ENCODE measurements at regions not wholly inside any gene's neighbourhood (a gene's known extent, or its start where the extent isn't known, plus 50 kb on each side); places are given as distances from the start of the nearest gene placed in this dataset.
"Not testable (repeated sequence)": the region's sequence is repeated elsewhere in the genome, so short reads cannot be mapped to it uniquely, and the experiment has no call there.

DNA sequence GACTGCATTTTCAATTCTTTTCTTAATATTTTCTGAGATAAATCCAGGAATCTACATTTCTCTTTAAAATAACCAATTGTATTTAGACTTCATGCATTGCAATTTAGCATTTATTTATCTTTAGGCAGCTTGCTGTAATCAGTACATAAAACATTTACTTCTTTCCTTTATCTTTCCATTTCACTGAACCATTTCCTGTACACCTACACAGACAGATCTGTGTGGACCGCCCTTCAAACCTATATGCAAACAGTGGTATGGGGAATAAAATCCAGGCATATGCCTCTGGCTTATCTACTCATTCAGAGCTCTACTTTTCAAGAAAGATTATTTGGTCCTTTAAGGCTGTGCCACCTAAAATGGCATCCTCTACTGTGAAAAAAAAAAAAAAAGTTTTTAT is 640.0 kb downstream of the MAT2B start:
- DNase-seq, result no peak

DNA sequence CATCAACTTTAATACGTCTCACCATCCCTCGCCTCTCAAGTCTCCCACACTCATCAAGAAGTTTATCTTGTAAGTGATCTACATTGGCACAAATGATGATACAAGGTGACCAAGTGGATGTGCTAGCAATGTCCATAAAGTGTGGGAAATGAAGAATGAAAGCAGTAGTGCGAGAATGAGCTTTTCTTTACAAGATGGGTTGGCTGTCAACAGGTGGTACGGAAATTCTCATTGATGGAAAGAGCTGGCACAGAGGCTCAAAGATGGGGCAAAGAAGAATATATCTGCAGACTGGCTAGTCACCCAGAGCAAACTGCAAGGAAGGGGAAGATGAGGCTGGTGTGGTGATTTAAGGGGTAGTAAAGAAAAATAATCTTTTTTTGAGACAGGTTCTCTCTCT is 640.8 kb downstream of the MAT2B start:
- DNase-seq, result no peak

DNA sequence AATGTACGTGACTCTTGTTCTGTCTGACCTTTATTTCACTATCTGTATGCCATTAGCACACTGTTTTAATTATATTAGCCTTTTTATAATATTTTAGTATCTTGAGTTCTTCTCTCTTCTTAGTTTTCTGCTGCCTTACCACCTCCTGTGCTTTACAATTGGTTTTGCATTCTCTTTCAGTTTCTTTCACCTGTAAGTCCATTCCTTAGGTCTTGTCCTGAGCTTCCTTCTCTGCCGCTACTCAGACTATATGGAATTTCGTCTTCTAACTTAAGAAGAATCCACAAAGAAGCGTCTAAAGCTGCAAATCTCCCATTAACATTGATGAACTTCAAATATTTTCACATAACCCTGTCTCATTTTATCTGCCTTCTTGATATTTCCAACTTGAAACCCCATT is 642.9 kb downstream of the MAT2B start:
- no peak for DNase-seq

DNA sequence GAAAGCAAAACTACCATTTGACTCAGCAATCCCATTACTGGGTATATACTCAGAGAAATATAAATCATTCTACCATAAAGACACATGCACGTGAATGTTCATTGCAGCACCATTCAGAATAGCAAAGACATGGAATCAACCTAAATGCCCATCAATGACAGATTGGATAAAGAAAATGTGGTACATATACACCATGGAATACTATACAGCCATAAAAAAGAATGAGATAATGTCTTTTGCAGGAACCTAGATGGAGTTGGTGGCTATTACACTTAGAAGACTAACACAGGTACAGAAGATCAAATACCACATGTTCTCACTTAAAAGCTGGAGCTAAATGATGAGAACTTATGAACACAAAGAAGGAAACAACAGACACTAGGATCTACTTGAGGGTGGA is 647.1 kb downstream of the MAT2B start:
- DNase-seq, result not testable (repeated sequence)

DNA sequence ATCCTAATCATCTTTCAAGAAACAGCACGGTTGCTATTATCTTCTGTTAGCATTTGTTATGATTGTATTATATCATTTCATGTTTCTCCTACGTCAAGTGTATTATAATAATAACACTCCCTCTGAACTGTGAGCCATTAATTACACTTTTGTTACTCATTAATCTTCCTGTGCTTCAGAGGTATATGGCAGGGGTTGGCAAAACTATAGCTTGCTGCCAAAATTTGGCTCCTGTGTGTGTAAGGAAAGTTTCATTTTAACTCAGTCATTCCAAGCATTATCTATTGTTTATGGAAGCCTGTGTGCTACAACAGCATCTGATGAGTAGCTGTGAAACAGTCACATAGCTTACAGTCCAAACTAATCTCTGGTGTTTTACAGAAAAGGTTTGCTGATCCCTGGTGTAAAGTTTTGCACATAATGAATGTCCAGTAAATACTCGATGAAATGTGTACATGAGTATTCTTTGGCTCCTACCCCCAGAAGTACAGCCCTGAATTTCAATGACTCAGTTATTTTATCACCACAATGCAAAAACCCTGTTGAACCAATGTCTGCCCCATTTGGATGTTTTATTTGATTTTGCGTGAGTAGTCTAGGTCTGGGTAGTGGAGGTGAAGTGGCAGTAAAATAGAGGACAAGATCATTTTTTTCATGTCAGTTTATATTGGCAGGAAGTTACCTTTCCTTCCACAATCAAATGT is 648.2 kb downstream of the MAT2B start:
- DNase-seq, result no peak

DNA sequence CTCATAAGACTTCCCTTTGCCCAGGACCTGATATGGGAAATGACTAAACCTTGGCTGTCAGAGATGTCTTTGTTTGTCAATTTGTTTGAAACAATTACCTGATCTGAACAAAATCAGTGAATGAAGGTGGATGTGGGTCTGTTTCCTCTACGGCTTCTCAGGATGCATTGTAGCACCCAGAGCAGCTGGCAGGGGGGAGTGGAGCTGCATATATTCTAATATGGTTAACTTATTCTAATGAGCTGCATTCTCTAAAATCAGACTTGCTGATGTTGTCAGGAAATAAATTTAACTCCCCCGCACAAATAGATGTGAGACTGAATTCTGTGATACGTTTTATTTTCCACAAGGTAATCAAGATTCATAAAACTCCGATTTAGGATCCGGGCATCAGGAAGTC is 665.4 kb downstream of the MAT2B start:
- no peak for DNase-seq

DNA sequence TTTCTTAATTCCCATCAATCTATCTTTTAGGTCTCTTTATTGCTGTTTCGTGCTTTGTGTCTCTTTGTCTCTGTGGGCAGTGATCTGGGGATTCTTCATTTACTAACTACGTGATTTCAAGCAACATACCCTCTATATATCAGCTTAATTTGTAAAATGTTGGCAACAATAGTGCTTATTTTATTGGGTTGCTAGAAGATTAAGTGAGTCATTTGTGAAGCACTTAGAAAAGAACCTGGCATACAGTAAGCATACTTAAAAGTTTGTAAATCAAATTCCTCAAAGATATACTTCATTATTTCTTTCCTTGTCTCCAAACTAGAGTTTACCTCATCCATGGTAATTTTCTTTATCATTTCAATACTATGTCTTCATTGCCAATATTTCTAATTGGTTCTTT is 669.7 kb downstream of the MAT2B start:
- DNase-seq, result no peak

DNA sequence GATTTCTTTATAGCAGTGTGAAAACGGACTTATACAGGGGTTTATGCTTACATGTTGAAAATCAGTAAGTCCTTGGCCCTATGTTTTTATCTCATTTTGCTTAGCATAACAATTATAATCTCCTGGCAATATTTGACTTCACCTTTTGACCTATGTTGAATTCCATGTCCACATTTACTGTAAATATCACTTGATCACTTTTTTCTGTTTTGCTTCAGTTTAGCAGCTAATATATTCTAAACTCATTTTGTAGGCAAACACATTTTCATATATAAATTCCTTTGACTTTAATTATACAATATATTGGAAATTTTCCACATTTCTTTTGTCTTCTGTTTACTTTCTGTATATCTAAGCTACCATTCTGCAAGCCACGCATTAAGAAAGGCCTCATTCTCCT is 674.0 kb downstream of the MAT2B start:
- no peak for DNase-seq

DNA sequence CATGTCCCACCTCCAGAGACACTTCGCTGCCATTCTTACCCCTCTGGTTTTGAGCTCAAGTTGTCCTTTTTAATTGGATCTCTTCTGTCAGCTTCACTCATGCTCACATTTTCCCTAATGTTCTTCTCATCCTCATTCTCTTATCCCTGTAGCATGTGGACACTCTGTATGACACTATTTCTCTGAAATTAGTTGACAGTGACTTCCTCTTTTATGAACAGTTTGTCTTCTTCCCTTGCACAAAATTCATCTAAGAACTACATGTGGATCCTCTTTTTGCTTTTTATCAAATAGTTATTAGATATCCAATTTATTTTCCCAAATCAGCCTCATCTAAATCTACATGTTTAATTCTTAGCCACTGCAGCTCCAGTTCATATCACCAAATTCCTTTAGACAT is 676.2 kb downstream of the MAT2B start:
- DNase-seq, result no peak

DNA sequence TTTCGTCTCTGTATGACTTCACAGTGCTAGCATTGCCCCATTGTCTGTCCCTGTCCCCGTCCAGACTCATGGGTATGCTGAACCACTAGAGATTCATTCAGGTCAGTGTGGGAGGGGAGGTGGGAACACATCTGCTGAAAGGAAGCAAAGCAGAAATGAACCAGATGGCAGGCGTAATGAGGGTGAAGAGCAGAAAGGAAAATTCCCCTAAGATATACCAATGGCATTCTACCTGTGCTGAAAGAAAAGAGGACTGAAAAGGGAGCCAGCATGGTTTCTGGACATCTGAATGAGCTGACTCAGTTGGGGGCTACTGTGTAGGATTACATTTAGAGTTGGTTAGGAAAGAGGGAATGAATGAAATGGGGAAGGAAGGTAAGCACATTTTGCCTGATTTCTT is 678.7 kb downstream of the MAT2B start:
- DNase-seq, result no peak

DNA sequence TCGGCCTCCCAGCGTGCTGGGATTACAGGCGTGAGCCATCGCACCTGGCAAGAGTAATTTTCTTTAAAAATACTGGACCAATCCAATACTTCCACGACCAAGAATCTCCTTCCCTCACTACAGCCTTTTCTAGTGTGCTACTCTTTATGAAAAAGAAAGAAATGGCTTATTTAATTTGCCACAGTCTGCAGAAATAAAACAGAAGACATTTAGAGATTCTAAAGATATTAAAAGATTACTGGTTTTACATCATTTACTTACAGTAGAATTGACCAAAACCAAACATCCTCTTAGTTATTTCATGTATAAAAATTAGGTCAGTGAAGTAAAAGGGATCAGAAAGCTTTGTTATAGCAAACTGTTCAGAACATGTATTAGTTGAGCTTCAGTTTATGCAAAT is 679.6 kb downstream of the MAT2B start:
- no peak for DNase-seq

DNA sequence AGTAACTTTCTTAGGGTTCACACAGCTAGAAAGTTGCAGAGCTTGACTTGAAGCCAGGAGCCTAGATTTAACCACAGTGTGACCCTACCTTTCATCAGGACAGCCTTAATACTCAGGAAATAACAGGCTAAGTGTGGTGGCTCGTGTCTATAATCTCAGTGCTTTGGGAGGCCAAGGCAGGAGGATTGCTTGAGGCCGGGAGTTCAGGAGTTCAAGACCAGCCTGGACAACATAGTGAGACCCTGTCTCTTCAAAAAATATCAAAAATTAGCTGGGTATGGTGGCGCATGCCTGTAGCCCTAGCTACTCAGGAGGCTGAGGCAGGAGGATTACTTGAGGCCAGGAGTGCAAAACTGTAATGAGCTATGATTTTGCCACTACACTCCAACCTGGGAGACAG is 681.1 kb downstream of the MAT2B start:
- DNase-seq, result no peak

DNA sequence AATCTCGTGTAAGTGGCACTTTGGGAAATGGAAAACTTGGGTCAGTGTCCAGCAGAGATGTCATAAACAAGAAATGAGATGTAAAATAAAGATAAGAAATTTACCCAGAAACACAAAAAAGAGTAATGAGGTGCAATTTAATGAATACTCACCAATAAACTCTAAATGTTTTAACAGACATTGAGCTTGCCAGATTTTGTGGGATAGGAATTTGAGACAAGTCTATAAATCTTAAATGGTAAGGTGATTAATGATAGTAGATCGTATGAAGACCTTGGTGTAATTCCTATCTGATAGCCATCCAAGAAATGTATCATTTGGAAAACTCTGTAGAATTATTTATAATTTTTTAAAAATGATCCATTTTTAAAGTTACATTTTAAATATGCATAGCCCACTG is 682.4 kb downstream of the MAT2B start:
- DNase-seq, result no peak

DNA sequence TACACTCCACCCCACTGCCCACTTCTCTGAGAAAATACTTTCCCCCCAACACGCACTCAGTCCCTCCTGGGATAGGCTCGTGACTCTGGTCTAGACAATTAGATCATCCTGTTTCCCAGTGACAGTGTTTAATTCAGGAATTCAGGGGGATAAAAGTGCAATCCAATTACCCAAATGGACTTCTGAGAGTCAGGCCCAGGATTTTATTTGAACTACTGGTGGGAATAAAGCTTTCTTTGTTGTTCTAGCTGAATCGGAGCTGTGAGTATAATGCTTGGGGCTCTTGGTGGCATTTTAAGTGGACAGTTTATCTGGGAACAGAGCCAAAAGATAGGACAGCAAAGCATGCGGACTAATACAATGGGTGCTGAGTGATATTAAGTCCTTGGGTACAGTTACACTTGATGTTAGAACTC is 683.3 kb downstream of the MAT2B start:
- peak; percentile 50 for DNase-seq

DNA sequence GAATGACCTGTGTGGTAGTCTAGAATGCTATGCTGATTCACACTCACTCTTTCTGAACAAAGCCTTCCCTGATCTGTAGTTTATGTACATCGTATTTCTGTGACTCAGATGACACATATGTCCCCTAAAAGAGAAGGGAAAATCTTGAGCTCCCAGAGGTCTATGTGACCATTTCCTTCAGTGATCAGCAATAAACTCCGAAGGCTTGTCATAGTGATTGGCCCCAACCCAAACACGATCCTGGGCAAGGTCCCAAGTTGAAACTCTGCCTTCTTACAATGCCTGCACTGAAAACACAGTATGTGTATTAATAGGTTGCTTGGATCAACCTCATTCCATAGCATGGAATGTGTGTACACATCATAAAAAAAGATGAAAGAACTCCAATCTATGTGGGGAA is 685.8 kb downstream of the MAT2B start:
- no peak for DNase-seq

DNA sequence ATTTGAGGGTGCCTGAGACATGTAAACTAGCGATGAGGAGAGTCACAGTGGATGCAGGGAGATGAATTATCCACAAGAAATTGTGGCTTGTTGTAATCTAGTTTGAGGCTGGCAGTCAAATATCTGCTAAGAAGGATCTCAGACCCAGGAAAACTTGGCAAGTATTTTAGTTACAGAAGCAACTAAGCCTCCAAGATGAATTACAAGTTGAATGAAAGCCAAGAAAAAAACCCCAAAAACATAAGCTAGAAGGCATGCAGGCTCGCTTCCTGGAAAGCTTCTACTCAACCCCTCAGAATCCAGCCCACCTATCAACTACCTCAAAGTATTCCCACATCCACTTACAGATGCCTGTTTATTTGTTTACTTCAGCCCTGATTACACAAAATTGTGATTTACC is 696.9 kb downstream of the MAT2B start:
- DNase-seq, result no peak

DNA sequence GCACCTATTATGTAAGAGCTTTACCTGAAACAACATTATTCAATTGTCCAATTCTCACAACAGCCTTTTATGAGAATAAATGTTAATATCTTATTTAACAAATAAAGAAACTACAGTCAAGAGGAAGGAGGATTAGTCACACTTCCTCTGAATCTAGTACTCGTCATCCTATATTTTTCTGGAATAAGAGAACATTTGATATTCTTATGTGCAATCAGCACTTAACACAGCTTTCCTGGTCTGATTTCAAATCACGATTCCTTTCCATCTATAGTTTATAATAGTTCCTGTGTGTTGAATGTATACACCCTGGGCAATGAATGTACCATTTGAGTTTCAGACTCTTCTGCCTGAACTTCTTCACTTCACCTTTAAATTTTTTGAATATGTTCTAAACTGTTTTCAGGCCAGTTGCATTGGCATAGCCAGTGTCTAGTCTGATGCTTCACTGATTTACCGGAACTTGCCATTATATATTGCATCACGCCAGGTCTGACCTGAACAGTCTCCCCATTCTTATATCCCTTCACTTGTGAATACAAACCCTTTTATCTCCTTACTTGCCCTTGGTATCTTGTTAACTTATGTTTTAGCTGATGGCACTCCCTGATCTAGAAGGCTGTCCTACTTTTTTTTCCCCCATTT is 698.3 kb downstream of the MAT2B start:
- DNase-seq, result no peak

DNA sequence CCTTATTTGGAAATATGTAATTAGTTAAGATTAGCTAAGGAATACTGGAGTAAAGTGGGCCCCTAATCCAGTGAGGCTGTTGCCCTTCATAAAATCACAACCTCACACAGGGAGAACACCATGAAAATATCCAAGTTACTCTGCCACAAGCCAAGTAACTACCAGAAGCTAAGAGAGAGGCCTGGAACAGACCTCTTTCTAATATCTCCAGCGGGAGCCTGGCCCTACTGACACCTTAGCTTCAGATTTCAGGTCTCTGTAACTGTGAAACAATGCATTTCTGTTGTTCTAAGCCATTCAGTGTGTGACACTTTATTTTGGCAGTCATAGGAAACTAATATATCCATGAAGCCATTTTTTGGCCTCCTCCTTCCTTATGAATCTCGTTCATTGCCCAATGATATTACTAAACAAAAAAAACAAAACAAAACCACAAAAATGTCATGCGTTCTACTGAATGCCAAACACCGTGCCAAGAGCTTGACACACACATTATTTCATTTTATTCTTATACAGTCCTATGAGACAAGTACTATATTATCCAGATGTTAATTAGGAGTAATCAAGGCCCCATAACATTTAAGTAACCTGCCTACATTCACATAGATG is 699.0 kb downstream of the MAT2B start:
- no peak for DNase-seq

DNA sequence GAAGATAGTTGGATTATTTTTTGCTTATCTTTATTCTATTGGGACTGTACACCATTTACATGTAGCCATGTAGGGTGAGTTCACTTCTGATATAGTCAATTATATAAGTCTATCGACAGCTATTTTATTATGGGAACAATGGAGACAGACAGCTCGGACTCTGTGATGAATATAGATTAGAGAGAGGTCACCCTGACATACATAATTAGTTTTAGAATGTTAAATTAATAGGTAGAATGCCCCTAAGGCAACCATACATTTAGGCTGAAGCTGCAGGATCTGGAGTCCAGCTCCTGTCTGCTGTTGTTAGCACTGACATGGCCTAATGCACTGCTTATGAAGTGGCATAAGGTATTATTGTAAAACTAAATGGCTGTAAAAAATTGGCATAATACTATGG is 700.8 kb downstream of the MAT2B start:
- DNase-seq, result no peak

DNA sequence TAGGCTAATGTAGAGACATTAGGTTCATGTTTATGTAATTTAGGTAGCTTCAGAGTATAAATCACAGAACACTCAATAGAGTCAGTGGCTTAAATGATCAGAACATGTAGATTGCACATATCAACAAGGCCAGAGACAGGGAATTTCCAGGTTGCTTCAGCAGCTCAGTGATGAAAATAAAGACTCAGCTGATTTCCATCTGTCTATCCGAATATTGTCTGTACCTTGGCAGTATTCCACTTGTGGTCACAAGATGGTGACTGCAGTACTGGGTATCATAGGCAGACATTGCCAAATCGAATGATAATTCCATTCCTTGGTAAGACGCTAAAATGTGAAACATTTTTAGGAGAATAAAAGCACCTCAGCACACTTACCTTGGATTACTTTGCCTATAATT is 702.2 kb downstream of the MAT2B start:
- no peak for DNase-seq

DNA sequence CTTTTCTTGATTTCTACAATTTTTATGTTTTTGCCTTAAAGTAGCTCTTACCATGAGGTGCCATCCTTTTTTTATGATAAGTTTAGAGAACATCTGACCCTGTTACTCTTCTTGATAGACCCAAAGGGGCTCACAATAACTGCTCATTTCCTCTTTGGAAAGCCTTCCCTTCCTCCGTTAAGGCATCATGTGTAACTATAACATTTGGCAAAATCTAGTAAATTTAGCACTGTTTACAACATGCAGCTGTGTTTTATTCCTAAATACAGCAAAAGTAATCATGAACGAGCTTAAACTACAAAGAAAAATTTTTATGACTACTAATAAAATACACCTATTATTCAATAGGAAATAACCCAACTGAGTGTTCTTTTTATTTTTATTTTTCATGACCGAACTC is 705.1 kb downstream of the MAT2B start:
- DNase-seq, result no peak

DNA sequence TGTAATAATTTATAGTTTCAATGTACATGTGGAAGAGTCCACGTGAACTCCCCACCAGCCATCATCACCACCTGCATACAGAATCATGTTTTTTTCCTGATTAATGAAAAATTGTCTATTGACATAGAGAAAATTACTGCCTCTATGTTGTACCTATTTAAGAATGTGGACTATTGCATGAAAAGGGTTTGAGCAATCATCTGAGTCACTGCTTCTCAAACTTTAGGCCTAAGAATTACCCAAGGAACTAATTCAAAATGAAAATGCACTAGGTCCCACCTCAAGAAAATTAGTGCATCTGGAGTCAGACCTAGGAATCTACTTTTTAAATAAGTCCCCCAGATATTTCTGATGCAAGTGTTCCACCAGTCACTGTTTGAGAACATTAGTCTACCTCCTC is 709.3 kb downstream of the MAT2B start:
- DNase-seq, result no peak

DNA sequence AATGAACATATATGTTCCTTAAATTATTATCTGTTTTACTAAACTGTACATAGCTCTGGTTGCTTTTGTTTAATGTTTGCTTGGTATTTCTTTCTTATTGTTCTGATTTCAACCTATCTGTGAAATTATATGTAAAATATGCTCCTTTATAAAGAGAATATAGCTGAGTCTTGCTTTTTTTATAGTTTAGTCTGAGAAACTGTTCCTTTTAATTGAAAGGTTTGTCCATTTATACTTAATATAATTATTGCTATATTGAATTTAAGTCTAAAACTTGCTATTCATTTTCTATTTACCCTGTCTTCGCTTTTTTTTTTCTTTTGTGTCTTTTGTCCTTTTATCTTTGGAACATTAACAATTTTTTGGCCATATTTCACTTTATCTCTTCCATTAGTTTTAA is 712.0 kb downstream of the MAT2B start:
- no peak for DNase-seq

DNA sequence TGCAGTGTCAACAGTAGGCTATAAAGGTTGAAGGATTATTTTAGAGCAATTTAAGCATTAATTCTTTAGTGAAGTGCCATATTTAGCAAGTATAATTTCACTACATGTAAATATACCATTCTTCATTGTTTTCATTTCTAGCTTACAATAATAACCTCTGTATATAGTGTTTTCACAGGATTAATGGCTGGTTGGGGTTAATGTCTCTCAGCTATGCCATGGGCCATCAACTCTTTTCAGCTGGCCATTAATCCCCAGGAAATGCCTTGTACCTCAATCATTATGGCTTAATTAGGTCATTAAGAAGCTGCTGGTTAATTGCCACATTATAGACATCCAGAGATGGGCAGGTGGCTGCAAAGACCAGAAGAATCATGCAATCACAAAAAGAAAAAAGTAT is 715.1 kb downstream of the MAT2B start:
- no peak for DNase-seq

DNA sequence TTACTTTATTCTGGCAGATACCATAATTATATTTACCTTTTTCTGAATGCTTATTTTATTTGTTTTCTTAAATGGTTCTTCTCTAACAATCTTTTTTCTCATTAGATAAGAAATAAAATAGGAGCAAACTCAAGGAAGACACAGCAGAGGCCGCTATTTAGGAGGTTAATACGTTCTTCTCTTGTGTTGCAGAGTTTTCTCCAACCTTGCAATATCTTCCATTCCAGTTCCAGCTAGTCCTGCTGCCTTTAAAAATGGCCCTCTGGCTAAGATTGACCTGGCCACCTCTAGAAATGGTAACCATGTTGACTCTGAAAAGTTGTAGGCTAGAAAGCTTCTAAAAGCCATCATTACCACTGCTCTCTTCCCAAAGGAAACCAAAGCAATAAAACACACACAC is 718.8 kb downstream of the MAT2B start:
- no peak for DNase-seq
